Stimulated activated memory B cell treated with anti-CD40 and anti-IgM and Interleukin-4, amounts not matched to agents 10 μg/mL and 1 μg/mL and 100 μg/mL, for 72 hours (primary cell): ENCODE measurements at regions not wholly inside any gene's neighbourhood (a gene's known extent, or its start where the extent isn't known, plus 50 kb on each side); places are given as distances from the start of the nearest gene placed in this dataset.
A peak's percentile ranks its signal among the peaks of the same experiment; 100 is the strongest.

Experiments
- ATAC-seq: fragments of 150-1000 bp; cut with Tn5 transposase; 2 replicates; pipeline ENCODE4 v1.10.0; 2021
- H3K27ac Mint-ChIP-seq: one replicate; pipeline ENCODE4 v1.8.0; 2022; ENCODE audit warnings: mild to moderate bottlenecking, mixed read lengths
- H3K27me3 Mint-ChIP-seq: one replicate; pipeline ENCODE4 v1.8.0; 2022; ENCODE audit warnings: mixed read lengths
- H3K36me3 Mint-ChIP-seq: one replicate; pipeline ENCODE4 v1.8.0; 2022; ENCODE audit warnings: mixed read lengths
- H3K4me1 Mint-ChIP-seq: one replicate; pipeline ENCODE4 v1.8.0; 2022; ENCODE audit warnings: mixed read lengths
- H3K4me3 Mint-ChIP-seq: one replicate; pipeline ENCODE4 v1.8.0; 2022; ENCODE audit warnings: mild to moderate bottlenecking, moderate library complexity, mixed read lengths
- H3K9me3 Mint-ChIP-seq: one replicate; pipeline ENCODE4 v1.8.0; 2022; ENCODE audit warnings: mixed read lengths

- no peaks in the 10 kb centered on the region for H3K9me3 Mint-ChIP-seq
- H3K4me3 Mint-ChIP-seq: no peak overlapping the region
- H3K4me1 Mint-ChIP-seq: no peaks in the 10 kb centered on the region
- peaks cover 39% of the 10 kb centered on the region for H3K27me3 Mint-ChIP-seq
- no peak for ATAC-seq
- H3K36me3 Mint-ChIP-seq: no peaks in the 10 kb centered on the region
- H3K27ac Mint-ChIP-seq: no peak overlapping the region
Observed at GRCh38 chr21:39109596-39110210, 73.5 kb downstream of the PSMG1 start.

GRCh38 chr21:39109163-39109530, 74.1 kb downstream of the PSMG1 start:
- Mint-ChIP-seq H3K27me3 (peaks cover 40% of the 10 kb centered on the region), H3K27ac (no peak overlapping the region), H3K9me3 (no peaks in the 10 kb centered on the region), H3K4me3 (no peak overlapping the region), H3K4me1 (no peaks in the 10 kb centered on the region), H3K36me3 (no peaks in the 10 kb centered on the region)
- no peak for ATAC-seq

- H3K4me1 Mint-ChIP-seq: no peaks in the 10 kb centered on the region
- H3K36me3 Mint-ChIP-seq: no peaks in the 10 kb centered on the region
- H3K9me3 Mint-ChIP-seq: no peaks in the 10 kb centered on the region
- ATAC-seq: no peak
- no peak overlapping the region for H3K4me3 Mint-ChIP-seq
- H3K27ac Mint-ChIP-seq: no peak overlapping the region
- H3K27me3 Mint-ChIP-seq: peaks cover 46% of the 10 kb centered on the region
Observed at GRCh38 chr21:39108291-39109162, 74.7 kb downstream of the PSMG1 start.

- no peak for ATAC-seq
- Mint-ChIP-seq H3K4me3 (no peak overlapping the region), H3K4me1 (no peaks in the 10 kb centered on the region), H3K9me3 (no peaks in the 10 kb centered on the region), H3K27ac (no peak overlapping the region), H3K36me3 (no peaks in the 10 kb centered on the region), H3K27me3 (peaks cover 54% of the 10 kb centered on the region)
Observed at GRCh38 chr21:39107739-39108138, 75.5 kb downstream of the PSMG1 start.

- Mint-ChIP-seq H3K4me1 (no peaks in the 10 kb centered on the region), H3K36me3 (no peaks in the 10 kb centered on the region), H3K4me3 (no peak overlapping the region), H3K9me3 (no peaks in the 10 kb centered on the region), H3K27ac (no peak overlapping the region), H3K27me3 (peaks cover 54% of the 10 kb centered on the region)
- ATAC-seq: no peak
Observed at GRCh38 chr21:39106881-39107462, 76.3 kb downstream of the PSMG1 start.

GRCh38 chr21:39105836-39106235, 77.4 kb downstream of the PSMG1 start:
- Mint-ChIP-seq H3K36me3 (no peaks in the 10 kb centered on the region), H3K4me3 (no peak overlapping the region), H3K4me1 (no peaks in the 10 kb centered on the region), H3K9me3 (no peaks in the 10 kb centered on the region), H3K27ac (no peak overlapping the region), H3K27me3 (peaks cover 61% of the 10 kb centered on the region)
- ATAC-seq: no peak

- Mint-ChIP-seq H3K4me1 (no peaks in the 10 kb centered on the region), H3K27me3 (peaks cover 63% of the 10 kb centered on the region), H3K27ac (no peak overlapping the region), H3K4me3 (no peak overlapping the region), H3K9me3 (no peaks in the 10 kb centered on the region), H3K36me3 (no peaks in the 10 kb centered on the region)
- no peak for ATAC-seq
Observed at GRCh38 chr21:39105341-39105765, 77.9 kb downstream of the PSMG1 start.

GRCh38 chr21:39104911-39105310, 78.3 kb downstream of the PSMG1 start:
- H3K36me3 Mint-ChIP-seq: no peaks in the 10 kb centered on the region
- H3K4me3 Mint-ChIP-seq: no peak overlapping the region
- H3K9me3 Mint-ChIP-seq: no peaks in the 10 kb centered on the region
- no peaks in the 10 kb centered on the region for H3K4me1 Mint-ChIP-seq
- no peak for ATAC-seq
- no peak overlapping the region for H3K27ac Mint-ChIP-seq
- peaks cover 61% of the 10 kb centered on the region for H3K27me3 Mint-ChIP-seq

GRCh38 chr21:39103689-39104088, 79.6 kb downstream of the PSMG1 start:
- Mint-ChIP-seq H3K9me3 (no peaks in the 10 kb centered on the region), H3K27me3 (peaks cover 48% of the 10 kb centered on the region), H3K36me3 (no peaks in the 10 kb centered on the region), H3K4me1 (no peaks in the 10 kb centered on the region), H3K27ac (no peak overlapping the region), H3K4me3 (no peak overlapping the region)
- ATAC-seq: no peak

- Mint-ChIP-seq H3K36me3 (no peaks in the 10 kb centered on the region), H3K9me3 (no peaks in the 10 kb centered on the region), H3K27ac (no peak overlapping the region), H3K4me1 (peaks cover under 1% of the 10 kb centered on the region), H3K27me3 (peaks cover 27% of the 10 kb centered on the region), H3K4me3 (no peak overlapping the region)
- no peak for ATAC-seq
Observed at GRCh38 chr21:39099859-39100258, 83.4 kb downstream of the PSMG1 start.

GRCh38 chr21:39098696-39099200, 84.5 kb downstream of the PSMG1 start:
- H3K27me3 Mint-ChIP-seq: peaks cover 19% of the 10 kb centered on the region
- no peaks in the 10 kb centered on the region for H3K9me3 Mint-ChIP-seq
- no peaks in the 10 kb centered on the region for H3K36me3 Mint-ChIP-seq
- peaks cover 12% of the 10 kb centered on the region for H3K4me1 Mint-ChIP-seq
- no peak overlapping the region for H3K4me3 Mint-ChIP-seq
- H3K27ac Mint-ChIP-seq: no peak overlapping the region
- no peak for ATAC-seq

- Mint-ChIP-seq H3K4me1 (peaks cover 15% of the 10 kb centered on the region), H3K27me3 (peaks cover 11% of the 10 kb centered on the region), H3K36me3 (no peaks in the 10 kb centered on the region), H3K27ac (no peak overlapping the region), H3K4me3 (no peak overlapping the region), H3K9me3 (no peaks in the 10 kb centered on the region)
- no peak for ATAC-seq
Observed at GRCh38 chr21:39097981-39098380, 85.3 kb downstream of the PSMG1 start.

GRCh38 chr21:39097335-39097861, 85.9 kb downstream of the PSMG1 start:
- Mint-ChIP-seq H3K36me3 (no peaks in the 10 kb centered on the region), H3K4me1 (peaks cover 15% of the 10 kb centered on the region), H3K27ac (peak overlapping the region; percentile 15)

GRCh38 chr21:39096754-39097153, 86.5 kb downstream of the PSMG1 start:
- Mint-ChIP-seq H3K9me3 (no peaks in the 10 kb centered on the region), H3K27ac (no peak overlapping the region), H3K4me1 (peaks cover 15% of the 10 kb centered on the region), H3K36me3 (no peaks in the 10 kb centered on the region), H3K27me3 (peaks cover 16% of the 10 kb centered on the region), H3K4me3 (no peak overlapping the region)
- no peak for ATAC-seq

More at GRCh38 chr21:39097335-39097861, 85.9 kb downstream of the PSMG1 start:
- peaks cover 9% of the 10 kb centered on the region for H3K27me3 Mint-ChIP-seq
- ATAC-seq: peak; percentile 50
- no peaks in the 10 kb centered on the region for H3K9me3 Mint-ChIP-seq
- H3K4me3 Mint-ChIP-seq: no peak overlapping the region

- H3K9me3 Mint-ChIP-seq: no peaks in the 10 kb centered on the region
- H3K4me3 Mint-ChIP-seq: no peak overlapping the region
- H3K36me3 Mint-ChIP-seq: no peaks in the 10 kb centered on the region
- peaks cover 18% of the 10 kb centered on the region for H3K27me3 Mint-ChIP-seq
- H3K4me1 Mint-ChIP-seq: peaks cover 15% of the 10 kb centered on the region
- no peak overlapping the region for H3K27ac Mint-ChIP-seq
- no peak for ATAC-seq
Observed at GRCh38 chr21:39095681-39096080, 87.6 kb downstream of the PSMG1 start.
